Renal cortical epithelial cell (primary cell): ENCODE measurements at regions not wholly inside any gene's neighbourhood (a gene's known extent, or its start where the extent isn't known, plus 50 kb on each side); places are given as distances from the start of the nearest gene placed in this dataset.

Experiments used
- DNase-seq: peaks from one replicate; pipeline ENCODE4 v3.0.0-alpha.2; 2011; ENCODE audit warnings: low read depth

- DNase-seq: no peak
These were observed 61.8 kb upstream of the PLEKHG1 start for GRCh38 chr6:150537893-150538292.

DNA sequence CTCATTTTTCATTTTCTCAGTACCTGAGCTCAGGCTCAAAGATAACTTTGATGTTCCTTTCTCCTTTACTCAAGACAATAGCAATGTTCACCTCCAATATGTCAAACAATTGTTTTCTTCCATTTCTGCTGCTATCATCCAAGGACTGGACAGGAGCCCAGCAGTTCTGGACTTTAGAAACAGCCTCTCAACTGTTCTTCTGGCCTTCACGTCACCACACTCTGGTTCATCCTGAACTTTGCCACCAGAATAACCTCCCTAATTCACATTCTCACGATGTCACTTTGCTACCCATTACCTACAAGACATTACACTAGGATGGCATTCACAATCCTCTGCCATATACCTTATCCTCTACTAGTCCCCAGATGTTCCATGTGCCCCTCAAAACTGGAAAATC, 60.6 kb upstream of the PLEKHG1 start:
- DNase-seq: no peak

DNA sequence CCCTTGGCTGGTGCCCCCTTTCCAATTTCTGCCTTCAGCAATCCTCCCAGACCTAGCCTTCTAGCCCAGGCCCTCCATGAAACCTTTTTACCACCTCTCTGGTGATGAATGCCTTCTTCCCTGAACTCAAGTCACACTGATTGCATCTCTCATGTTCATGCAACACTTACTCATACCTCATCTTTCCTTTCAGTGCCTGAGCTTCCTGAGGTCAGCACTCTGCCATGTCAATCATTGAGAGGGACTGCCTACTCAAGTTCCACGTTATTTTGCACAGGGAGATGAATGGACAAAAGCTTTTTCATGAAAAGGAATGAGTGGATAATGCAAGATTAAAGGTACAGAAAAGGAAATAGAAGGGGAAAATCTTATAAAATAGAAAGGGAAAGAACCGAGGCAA, 60.1 kb upstream of the PLEKHG1 start:
- peak; percentile 40 for DNase-seq

DNA sequence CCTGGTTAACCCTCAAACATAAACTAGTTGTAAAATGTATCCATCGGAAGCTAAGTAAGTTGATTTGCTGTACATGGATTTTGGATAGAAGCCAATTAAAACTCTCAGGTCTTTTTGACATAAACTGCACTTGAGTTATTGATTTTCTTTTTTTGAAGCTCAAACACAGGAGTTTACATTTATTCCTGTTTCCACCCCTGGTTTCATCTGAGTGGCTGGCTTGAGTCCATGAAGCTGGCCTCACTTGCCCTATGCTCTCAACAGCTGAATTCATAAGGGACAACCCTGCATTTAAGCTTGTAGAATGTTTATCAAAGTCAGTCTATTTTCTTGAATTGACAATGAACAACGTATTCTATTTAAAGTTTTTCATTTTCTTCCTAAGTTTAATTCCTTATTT, 58.1 kb upstream of the PLEKHG1 start:
- DNase-seq: no peak

DNA sequence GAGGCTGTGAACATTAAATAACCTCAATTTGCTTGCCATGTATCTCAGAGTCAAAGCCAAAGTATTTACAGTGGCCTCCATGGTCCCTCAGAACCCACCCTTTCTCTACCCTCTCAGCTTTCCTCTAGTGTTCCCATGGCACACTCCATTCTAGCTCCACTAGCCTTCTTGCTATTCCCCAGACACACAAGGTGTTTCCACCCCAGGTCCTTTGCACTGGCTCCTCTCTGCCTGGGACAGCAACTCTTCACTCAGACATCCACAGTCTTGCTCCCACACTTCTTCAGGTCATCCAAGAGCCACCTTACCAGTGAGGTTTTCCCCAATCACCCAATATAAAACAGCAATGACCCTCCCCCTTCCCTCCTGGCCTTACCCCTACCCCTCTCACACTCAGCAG, 56.5 kb upstream of the PLEKHG1 start:
- DNase-seq: no peak

- no peak for DNase-seq
These were observed 54.9 kb upstream of the PLEKHG1 start for GRCh38 chr6:150544793-150545192.

DNA sequence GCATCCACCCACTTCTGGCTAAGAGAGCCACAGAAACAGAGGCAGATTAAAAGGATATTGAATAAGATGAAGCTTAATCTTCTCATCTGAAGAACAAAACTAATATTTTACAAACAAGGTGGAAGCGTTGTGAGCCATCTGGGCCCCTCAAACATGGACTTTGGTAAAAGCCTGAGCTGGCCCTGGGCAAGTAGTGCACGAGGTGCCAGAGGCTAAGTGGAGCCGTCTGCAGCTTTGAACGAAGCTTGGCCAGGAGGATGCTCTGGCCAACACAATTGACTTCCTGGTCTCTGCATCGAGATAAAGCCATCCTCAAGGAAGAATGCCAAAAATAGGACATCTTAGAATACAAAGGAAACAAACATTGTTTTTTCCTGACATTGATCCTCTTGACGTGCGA, 53.2 kb upstream of the PLEKHG1 start:
- no peak for DNase-seq

DNA sequence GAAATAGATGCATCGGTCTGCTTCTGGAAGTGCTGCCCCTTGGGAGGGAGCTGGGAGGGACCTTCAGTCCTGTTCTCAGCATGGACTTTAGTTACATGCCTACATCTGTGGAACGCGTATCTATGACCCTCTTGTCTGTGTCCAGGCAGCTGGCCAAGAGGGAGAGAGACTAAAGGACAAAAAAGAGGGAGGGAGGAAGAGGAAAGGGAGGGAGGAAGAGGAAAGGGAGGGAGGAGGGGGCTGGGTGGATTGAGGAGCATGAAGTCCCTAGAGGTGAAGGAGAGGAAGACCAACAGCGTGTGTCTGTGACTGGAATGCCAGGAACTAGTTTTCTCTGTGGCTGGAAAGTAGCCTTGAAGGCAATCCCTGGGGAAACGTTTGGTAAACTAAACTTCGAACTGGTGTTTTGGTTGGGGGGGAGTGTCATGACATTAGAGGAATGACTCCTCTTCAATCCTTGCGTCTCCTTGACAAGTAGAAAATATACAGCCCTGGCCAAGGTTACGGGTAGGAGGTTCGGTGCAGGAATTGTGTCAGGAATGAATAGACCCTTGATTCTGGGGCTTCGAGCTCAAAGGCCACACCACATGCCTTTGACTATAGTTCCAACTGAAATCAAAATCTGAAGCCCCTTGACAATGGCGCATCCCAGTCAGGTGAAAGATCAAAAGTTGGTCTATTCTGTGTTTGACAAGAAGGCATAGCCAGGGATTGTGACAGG, 52.0 kb upstream of the PLEKHG1 start:
- DNase-seq: no peak

DNA sequence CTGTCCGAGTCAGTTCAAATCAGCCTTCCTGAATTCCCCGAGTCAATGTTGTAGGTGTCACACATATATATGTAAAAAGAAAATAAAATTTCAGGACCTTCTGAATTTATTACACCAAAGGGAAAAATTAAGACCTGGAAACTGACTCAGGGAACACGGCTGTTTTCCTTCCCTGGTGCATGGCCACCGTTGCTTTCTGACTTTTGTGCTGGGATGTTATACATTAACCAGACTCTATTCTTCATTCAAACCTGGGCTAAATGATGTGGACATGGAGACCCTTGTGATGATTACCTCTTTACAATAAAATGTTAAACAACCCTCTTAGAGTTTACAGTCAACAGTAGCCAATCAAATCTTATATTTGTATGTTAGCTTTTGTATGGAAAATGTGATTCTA, 51.4 kb upstream of the PLEKHG1 start:
- peak; percentile 49 for DNase-seq

DNA sequence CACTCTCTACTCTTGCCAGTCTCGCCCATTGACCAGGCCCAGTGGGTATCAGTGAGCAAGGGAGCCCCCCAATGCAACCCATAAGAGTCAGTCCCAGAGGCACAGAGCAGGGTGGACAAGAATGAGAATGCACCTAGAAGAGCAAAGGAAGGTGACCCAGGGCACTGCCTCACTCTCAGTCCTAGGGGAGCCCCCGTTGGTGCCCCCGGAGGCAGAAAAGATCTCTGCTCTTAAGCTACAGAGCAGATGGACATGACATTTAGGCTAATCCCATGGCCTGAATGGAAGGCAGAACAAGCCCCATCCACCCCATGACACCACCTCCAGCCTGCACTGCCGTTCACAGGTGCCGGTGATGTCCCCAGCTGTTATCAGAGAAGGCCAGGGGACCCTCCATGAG, 50.7 kb upstream of the PLEKHG1 start:
- no peak for DNase-seq

DNA sequence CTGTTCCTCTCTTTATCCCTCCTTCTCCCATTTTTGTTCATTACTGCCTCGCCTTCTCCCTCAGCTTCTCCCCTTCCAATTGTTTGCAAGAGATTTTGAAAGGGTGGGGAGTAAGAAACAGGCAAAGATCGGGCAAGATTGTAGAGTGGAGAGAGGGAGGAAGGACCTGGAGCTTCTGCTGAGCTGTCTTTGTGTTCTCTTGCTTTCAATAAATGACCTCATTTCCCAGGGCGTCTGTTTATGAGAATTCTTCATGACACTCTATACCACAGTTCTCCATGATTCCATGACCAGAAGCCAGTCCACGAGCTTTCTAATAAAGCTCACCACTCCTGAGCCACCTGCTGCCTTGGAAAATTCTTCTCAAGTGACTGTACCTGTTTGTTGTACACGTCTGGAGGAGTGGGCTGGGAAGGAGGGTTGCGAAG, 50.0 kb upstream of the PLEKHG1 start:
- DNase-seq: peak; percentile 74
